Right atrium auricular region (tissue), 2 donors: ENCODE measurements at regions not wholly inside any gene's neighbourhood (a gene's known extent, or its start where the extent isn't known, plus 50 kb on each side); places are given as distances from the start of the nearest gene placed in this dataset.

Source experiments
- DNase-seq: peaks from one replicate; pipeline ENCODE4 v3.0.0-alpha.2; 2019; ENCODE audit warnings: low spot score
- H3K27ac ChIP-seq, 2 donors: fragments of 200-600 bp; sonication (generic); 1 replicate in 1 of 2; 2 replicates in 1 of 2; pipeline ENCODE4 v1.5.1; 2016 to 2019
- H3K27me3 ChIP-seq, 2 donors: fragments of 200-600 bp; sonication (generic); one replicate each; pipeline versions ENCODE4 v1.5.1 to v1.6.0; 2017 to 2019
- H3K36me3 ChIP-seq: fragments of 200-600 bp; sonication (generic); one replicate; pipeline ENCODE4 v1.5.1; 2016
- H3K4me1 ChIP-seq, 2 donors: fragments of 200-600 bp; sonication (generic); one replicate each; pipeline versions ENCODE4 v1.5.1 to v1.6.0; 2017 to 2019
- H3K4me3 ChIP-seq, 2 donors: fragments of 200-600 bp; sonication (generic); 1 replicate in 1 of 2; 2 replicates in 1 of 2; pipeline ENCODE4 v1.5.1; 2017 to 2019; ENCODE audit warnings: mild to moderate bottlenecking in 1 of 2, moderate library complexity in 1 of 2
- H3K9me3 ChIP-seq, 2 donors: fragments of 200-600 bp; sonication (generic); one replicate each; pipeline ENCODE4 v1.5.1; 2019
- TF ChIP-seq, protein P1 (sequence below), 2 donors: fragments of 200-600 bp; sonication (generic); IDR thresholded peaks; one replicate each; pipeline ENCODE4 v1.5.1; 2019; ENCODE audit warnings: antibody characterized with exemption in 2 of 2

GRCh38 chr5:68404246-68404645 is 188.7 kb downstream of the PIK3R1 start:
- Histone ChIP-seq H3K27me3 (no peaks in the 10 kb centered on the region), H3K27ac (no peak overlapping the region), H3K4me1 (no peaks in the 10 kb centered on the region), H3K4me3 (no peak overlapping the region), H3K9me3 (no peaks in the 10 kb centered on the region), H3K36me3 (no peaks in the 10 kb centered on the region)
- DNase-seq, result no peak
- TF ChIP-seq, protein P1, sequence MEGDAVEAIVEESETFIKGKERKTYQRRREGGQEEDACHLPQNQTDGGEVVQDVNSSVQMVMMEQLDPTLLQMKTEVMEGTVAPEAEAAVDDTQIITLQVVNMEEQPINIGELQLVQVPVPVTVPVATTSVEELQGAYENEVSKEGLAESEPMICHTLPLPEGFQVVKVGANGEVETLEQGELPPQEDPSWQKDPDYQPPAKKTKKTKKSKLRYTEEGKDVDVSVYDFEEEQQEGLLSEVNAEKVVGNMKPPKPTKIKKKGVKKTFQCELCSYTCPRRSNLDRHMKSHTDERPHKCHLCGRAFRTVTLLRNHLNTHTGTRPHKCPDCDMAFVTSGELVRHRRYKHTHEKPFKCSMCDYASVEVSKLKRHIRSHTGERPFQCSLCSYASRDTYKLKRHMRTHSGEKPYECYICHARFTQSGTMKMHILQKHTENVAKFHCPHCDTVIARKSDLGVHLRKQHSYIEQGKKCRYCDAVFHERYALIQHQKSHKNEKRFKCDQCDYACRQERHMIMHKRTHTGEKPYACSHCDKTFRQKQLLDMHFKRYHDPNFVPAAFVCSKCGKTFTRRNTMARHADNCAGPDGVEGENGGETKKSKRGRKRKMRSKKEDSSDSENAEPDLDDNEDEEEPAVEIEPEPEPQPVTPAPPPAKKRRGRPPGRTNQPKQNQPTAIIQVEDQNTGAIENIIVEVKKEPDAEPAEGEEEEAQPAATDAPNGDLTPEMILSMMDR (IDR thresholded peaks at IDR 0.05), result no peak

DNA sequence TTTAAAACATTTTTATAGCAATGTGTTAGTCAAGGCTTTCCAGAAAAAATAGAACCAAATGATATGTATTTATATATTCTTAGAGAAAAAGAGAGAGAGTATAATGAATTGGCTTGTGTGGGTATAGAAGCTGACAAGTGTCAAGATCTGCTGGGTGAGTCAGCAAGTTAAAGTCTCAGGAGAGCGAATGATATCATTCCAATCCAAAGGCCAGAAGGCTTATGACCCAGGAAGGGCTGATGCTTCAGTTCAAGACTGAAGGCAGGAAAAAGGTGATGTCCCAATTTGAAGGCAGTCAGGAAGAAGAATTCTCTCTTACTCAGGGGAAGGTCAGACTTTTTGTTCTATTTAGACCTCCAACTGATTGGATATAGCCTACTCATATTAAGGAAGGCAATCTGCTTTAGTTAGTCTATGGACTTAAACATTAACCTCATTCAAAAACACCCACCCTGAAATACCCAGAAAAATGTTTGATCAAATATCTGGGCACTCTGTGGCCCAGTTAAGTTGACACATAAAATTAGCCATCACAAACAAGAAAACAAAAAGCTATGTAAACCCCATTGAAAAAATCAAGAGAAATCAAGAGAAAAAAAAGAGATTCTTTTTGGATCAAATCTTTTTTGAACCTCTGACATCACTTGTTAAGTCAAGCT is 189.6 kb downstream of the PIK3R1 start:
- Histone ChIP-seq H3K4me1 (no peaks in the 10 kb centered on the region), H3K36me3 (no peaks in the 10 kb centered on the region), H3K27ac (no peak overlapping the region), H3K9me3 (no peaks in the 10 kb centered on the region), H3K27me3 (no peaks in the 10 kb centered on the region), H3K4me3 (no peak overlapping the region)
- TF ChIP-seq, protein P1 (IDR thresholded peaks at IDR 0.05), result no peak
- no peak for DNase-seq

- DNase-seq, result no peak
- Histone ChIP-seq H3K4me3 (no peak overlapping the region), H3K36me3 (no peaks in the 10 kb centered on the region), H3K27ac (no peak overlapping the region), H3K27me3 (no peaks in the 10 kb centered on the region), H3K9me3 (no peaks in the 10 kb centered on the region), H3K4me1 (no peaks in the 10 kb centered on the region)
- TF ChIP-seq, protein P1 (IDR thresholded peaks at IDR 0.05), result no peak
These were observed 190.5 kb downstream of the PIK3R1 start for GRCh38 chr5:68405784-68406743.

- Histone ChIP-seq H3K4me3 (no peak overlapping the region), H3K27me3 (no peaks in the 10 kb centered on the region), H3K4me1 (no peaks in the 10 kb centered on the region), H3K36me3 (no peaks in the 10 kb centered on the region), H3K27ac (no peak overlapping the region), H3K9me3 (no peaks in the 10 kb centered on the region)
- DNase-seq, result no peak
- TF ChIP-seq, protein P1 (IDR thresholded peaks at IDR 0.05), result no peak
These were observed 191.2 kb downstream of the PIK3R1 start for GRCh38 chr5:68406767-68407241.

DNA sequence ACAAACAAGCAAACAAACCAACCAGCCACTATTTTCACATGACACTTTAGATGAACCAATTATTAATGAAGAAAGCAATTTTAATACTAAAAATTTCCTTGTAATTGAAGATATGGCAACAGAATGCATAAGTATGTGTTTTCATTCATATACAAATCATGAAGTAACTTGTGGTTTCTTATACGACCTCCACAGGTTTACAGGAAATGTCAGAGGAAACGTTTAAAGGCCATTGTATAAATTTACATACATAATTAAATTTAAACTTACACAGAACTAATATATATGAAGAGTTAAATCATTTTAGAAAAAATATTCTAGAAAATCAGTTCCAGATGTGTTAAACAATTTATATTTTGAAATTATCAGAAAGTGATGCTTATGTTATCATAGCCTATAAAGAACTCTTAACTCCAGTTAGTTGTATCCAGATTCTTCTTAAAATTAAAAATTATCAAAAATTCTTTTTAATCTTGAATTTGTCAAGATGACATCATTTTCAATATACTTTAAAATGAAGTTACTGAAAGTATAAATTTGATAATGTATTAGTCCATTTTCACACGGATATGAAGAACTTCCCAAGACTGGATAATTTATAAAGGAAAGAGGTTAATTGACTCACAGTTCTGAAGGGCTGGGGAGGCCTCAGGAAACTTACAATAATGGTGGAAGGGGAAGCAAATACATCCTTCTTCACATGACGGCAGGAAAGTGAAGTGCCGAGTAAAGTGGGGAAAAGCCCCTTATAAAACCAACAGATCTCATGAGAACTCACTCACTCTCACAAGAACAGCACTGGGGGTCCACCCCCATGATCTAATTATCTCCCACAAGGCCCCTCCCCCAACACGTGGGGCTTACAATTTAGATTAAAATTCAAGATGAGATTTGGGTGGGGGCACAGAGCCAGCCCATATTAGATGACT is 192.0 kb downstream of the PIK3R1 start:
- no peak overlapping the region for H3K27ac ChIP-seq
- DNase-seq, result no peak
- TF ChIP-seq, protein P1 (IDR thresholded peaks at IDR 0.05), result no peak
- no peaks in the 10 kb centered on the region for H3K27me3 ChIP-seq
- no peaks in the 10 kb centered on the region for H3K36me3 ChIP-seq
- no peaks in the 10 kb centered on the region for H3K9me3 ChIP-seq
- no peaks in the 10 kb centered on the region for H3K4me1 ChIP-seq
- H3K4me3 ChIP-seq, result no peak overlapping the region
